ENCODE measurements at regions not wholly inside any gene's neighbourhood (a gene's known extent, or its start where the extent isn't known, plus 50 kb on each side); places are given as distances from the start of the nearest gene placed in this dataset.
A peak's percentile ranks its signal among the peaks of the same experiment; 100 is the strongest.

DNA sequence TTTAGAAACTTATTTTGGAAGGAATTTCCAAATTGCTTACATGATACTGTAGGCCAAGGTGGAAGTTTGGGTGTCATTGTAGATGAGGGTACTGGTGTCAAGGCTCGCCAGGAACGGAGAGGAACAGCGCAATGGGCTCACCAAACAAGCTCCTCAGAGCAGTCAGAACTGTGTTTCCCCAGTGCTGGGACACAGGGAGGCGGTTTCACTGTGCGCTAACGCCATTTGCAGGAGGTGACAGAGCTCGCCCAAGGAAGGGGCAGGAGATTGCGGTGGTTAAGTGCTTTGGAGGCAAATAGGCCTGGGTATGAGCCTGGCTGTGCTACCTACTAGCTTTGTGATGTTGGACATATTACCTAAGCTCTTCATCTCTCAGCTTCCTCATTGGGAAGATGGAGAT lies 57.3 kb downstream of the HHEX start:
- DNase-seq (ENCODE audit: low spot score): no peak

DNA sequence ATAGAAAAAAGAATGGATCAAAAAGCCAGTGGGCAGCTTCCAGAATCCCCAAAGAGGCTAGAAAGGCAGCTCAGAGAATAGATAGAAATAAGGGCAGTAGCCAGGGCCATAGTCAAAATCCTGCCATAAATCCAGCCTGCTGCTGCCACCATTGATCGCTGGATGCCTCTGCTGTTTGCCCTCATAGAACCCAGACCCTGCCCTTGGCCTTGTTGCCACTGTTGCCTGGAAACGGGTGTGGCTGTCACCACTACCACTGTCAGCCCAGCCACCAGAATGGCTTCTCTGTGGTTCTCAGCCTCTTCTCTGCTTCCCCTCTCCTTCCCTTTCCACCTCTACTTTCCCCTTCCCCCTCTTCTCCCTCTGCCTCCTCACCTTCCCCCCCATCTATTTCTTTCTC lies 57.8 kb downstream of the HHEX start:
- no peak for DNase-seq (ENCODE audit: low spot score)

DNA sequence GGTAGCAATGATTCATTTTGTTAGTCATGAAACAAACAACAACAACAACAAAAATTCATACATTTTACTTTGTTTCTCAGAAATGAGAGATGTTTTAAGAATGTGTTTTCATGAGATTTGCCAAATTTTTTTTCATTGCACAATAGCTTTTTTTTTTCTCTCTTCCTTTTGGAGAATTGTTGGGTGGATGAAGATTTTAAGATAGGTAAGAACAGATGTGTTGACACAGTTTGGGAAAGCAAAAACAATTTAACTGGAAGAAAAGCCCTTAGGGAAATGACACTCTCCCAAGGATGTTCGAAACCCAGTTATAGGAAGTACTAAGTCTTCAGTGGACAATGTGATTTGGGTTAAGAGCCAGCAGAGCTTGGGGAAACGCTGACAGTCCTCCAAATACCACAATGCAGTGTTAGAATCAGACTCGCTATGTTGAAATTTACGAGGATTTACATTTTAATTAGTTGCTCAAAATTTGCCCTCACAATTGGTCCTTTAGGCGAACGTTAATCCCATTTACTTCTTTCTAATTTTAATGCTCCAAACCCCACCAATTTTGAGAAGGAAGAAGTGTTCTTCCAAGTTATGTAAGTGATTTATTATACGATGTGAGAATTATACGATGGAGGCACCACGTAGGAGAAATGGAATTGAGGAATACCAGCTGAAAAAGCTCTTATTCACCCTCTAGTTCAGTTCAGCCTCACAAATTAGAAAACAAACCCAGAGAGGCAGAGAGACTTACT lies 61.2 kb downstream of the HHEX start:
- DNase-seq (ENCODE audit: low spot score): peak; percentile 28

DNA sequence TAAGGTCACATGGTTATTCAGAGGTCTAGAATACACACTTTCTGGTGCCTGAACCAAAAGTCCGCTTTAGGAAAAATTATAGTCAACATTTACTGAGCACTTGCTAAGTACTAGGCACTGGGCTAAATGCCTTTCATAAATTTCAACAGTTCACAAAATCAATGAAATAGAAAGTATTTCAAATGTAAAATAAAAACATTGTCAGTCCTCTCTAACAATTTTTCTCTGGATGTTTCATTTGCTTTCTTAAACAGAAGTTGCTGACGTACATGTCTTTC lies 61.7 kb downstream of the HHEX start:
- no peak for DNase-seq (ENCODE audit: low spot score)

DNA sequence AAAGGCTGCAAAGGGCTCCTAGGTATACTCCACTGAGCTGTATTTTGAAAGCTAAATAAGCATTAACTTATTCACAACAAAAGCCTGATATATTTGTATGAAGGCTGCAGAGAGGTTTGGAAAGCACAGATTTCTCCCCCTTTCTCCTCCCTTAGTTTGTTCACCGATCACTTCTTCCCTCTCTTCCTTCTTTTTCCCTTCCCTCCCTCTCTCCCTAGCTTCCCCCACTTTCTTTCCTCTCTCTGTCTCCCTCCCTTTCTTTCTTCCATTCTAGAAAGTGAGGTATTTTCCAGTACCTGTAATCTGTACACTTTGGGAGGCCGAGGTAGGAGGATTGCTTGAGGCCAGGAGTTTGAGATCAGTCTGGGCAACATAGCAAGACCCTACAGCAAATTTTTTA lies 62.1 kb downstream of the HHEX start:
- no peak for DNase-seq (ENCODE audit: low spot score)

DNA sequence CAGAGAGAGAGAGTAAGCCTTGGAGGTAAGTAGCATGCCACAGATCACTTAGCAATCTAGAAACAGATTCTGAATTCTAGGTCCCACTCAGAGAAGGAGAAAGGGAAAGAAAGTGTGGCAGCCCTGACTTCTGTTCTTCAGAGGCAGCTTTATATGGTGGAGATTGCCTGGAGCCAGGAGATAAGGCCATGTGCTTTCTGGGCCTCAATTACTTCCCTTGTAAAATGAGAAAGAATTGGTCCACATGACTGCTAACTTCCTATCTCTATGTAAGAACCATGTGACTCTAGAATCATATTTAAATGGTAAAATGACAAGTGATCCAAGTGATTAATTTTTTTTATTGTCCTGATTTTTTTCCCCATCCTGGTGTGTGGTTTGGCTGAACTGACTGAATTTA lies 64.1 kb downstream of the HHEX start:
- no peak for DNase-seq (ENCODE audit: low spot score)

DNA sequence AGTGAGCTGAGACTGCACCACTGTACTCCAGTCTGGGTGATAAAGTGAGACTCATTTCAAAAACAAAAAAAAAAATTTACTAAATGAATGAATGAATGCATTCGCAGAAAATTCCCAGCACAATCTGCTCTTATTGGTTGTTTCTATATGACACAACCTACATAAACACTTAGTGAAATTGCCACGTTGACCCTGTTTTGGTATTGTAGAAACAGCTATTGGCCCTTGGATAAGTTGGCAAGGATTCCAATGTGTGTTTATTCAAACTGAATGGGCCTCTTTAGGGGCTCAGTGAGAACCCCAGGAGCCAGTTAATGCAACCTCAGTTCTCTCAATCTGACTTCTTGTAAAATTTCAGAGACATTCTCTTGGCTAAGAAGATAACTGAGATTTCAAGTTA lies 66.0 kb downstream of the HHEX start:
- no peak for DNase-seq (ENCODE audit: low spot score)

DNA sequence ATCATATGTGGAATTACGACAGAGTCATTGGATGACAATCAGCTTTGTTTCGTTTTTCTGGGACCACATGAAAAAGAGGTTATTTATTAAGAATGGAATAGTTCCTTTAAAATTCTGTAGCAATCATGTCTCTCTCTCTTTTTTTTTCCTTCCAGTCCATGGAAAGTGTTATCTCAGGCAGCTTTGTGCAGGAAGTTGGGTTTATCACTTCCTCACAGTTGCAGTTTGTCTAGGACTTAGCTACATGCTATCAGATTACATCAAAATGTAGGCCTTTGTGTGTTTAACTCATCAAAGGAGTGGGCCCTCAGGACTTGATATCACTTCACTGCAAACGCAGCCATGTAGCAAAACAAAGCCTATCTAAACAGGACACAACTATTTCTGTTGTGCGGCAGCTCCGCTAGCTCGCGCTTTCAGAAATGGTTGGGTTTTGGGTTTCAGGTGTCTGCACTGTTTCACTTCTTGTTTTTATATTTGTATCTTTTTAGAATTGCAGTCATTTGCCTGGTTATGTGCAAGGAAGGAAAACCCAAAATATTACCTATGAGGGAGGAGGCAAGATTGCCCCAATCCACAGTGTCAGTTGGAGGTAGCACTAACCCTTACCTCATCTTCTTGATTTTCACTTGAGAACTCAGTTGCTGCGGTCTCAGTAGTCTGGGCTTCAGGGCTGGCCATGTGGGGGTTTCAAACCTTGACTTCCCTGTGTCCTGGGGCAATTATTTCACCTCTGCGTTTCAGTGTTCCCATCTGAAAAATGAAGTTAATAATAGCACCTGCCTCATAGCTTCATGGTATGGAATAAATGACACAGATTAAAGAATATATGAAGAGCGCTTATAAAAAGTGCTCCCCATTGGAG lies 66.7 kb downstream of the HHEX start:
- DNase-seq (ENCODE audit: low spot score): no peak

DNA sequence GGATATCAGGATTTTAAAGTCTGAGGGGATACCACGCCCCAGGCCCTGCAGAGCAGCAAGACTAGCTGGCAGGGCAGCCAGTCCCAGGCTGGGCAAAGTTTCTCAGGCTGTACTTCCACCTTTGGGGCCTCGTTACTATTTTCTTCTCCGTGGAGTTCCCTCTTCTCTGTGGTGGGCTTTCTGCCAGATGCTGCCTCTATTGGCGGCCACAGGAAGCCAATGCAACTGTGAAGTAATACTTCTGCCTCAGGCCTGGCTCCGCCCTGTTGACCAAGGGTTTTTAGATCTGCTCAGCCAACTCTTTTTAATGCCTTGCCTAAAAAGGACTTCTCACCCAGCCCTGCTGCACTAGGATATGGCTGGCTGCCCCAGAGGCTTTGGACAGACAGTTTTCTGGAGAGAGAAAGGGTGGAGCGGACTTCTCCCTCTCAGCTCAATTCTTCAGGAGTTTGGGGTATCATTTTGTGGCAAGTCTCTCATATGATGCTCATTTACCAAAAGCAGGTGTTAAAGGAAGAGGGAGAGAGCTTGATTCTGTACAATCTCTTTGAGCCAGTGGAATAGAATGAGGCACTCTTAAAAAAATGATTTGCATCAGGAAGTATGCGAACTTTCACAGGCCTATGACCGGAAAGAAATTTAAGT lies 67.4 kb downstream of the HHEX start:
- peak; percentile 76 for DNase-seq (ENCODE audit: low spot score)

DNA sequence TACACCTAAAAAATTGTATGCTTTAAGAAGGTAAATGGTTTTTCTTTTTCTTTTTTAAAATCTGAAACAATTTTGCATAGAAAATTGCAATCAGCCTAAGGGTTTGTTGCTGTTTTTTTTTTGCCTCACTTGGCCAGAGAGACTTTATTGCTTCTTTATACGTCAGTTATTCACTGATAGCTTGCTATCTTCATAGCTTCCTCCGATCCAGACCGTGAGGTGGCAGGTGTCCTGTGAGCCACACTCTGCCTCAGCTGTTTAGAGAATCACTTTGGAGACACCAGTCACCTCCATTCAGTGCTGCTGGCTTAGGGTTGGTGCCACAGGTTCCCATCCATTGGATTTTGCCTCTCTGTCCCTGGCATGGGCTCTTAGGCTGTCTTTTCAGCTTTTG lies 68.0 kb downstream of the HHEX start:
- no peak for DNase-seq (ENCODE audit: low spot score)

DNA sequence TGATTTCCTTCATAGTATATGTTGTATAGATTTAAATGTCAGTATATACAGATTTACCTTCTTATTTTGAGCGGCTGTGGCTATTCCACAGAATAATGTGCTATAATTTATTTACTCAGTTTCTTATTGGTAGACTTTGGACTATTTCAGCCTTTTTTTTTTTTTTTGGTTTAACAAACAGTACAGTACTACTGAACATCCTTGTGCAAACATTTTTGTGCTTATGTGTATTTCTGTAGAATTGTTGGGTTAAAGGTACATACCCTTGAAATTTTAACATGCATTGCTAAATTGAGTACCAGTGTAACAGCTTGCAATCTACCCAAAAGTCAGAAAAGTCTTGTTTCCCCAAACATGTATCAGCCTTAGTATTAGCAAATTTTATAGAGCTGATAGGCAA lies 68.8 kb downstream of the HHEX start:
- no peak for DNase-seq (ENCODE audit: low spot score)

DNA sequence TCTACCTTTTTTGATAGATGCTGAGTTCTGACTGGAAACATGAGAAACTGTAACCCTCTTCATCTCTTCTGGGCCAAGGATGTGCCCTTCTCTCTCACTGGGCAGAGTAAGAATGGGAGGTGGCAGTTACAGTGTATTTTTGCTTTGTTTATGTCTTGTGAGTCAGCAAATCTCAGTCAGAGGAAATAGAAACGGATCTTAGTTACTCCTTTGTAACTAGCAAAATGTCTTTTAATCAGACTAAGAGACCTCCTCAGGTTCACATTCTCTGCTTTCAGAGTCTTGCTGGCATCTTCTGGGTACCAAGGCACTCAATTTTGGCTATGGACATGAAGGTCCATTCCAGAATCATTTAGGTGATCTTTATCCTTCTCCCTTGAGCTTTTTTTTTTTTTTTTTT lies 70.9 kb downstream of the HHEX start:
- peak; percentile 25 for DNase-seq (ENCODE audit: low spot score)

DNA sequence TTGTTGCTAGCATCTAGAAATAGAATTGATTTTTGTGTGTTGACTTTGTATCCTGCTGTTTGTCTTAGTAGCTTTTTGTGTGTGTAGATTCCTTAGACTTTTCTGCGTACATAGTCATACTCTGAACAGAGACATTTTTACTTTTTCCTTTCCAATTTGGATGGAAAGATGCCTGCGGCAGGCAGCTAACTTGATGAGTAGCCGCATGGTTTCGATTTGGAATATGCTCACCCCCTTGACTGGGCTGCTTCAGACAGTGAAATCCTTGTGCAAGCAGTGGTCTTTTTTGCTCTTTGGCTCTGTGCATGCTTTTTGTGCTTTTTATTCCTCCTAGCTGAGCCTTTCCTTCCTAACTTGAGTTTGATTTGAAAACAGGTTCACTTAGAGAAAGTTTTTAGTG lies 71.8 kb downstream of the HHEX start:
- no peak for DNase-seq (ENCODE audit: low spot score)

DNA sequence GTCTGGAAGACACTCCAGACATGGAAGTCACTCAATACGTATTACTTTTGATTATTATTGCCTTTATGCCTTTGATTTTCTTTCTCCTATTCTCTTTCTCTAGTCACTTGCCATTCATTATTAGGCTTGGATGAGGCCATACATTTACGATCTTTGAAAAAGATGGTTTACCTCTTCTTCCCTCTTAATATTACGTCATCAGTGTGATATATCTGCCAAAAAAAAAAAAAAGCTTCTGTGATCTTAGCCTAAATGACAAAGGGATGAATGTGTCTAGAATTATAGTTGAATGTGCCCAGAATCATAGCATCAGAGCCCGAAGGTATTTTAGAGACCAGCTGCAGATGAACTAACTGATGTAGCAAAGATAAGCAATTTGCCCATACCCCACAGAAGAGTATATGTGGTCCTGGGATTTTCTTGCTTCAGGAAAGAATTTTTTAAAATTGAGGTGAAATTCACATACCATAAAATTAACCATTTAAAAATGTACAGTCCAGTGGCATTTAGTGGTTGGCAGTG lies 73.9 kb downstream of the HHEX start:
- no peak for DNase-seq (ENCODE audit: low spot score)

DNA sequence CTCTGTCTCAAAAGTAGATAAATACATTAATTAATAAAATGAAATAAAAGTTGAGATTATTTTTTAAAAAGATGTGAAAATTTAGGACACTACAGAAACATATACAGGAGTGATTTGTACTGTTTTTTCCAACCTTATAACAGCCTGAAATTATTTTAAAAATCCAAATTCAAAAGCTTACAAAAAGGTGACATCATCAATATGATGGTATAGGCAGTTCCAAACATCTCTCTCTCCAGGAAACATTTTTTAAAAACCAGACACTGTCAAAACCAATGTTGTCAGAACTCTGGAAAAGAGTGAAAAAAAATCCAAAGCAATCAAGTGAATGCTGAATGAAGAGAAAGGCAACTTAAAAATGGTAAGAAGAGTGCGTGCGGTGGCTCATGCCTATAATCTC lies 76.7 kb downstream of the HHEX start:
- no peak for DNase-seq (ENCODE audit: low spot score)

DNA sequence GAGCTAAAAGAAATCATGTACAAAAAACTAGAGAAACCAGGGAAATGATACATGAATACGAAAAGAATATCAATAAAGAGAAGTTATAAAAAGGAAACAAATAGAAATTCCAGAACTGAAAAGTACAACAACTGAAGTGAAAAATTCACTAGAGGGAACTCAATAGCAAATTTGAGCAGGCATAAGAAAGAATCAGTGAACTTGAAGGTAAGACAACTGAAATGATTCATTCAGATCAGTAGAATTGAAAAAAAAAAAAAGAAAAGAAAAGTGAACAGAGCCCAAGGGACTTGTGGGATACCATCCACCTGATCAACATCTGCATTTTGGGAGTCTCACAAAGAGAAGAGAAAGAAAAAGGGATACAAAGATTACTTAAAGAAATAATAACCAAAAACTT lies 78.3 kb downstream of the HHEX start:
- no peak for DNase-seq (ENCODE audit: low spot score)

DNA sequence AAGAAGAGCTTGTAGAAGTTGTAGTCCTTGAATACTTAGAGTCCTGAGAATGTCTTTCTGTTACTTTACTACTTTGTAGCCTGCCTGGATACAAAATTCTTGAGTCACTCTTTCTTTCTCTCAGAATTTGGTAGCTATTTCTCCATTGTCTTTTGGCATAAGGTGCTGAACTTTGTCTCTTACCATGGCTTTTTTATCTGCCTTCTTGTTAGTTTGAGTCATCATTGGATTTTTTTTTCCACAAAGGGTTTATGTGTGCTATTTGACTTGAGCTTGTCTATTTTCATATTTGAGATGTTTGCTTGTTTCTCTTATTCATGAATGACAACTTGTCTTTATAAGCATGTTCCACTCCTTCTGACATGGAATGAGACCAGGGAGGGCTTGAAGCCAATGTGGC lies 74.5 kb upstream of the EXOC6 start:
- DNase-seq (ENCODE audit: low spot score): no peak

DNA sequence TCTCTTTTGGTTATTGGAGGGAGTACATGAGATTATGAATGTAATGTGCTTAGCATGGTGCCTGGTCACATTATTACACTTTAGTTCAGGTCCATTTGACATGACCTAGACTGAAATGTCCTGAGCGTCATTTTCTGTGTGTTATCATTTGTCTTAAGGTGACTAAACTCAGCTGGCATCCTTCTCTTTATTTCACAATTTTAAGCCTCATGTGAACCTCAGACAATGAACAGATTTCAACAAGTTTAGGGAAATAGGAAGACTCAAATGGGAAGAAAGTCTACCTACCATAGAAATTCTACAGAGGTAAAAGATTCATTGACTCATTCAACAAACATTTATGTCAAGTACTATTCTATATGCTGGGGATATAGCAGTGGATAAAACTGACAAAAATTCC lies 70.2 kb upstream of the EXOC6 start:
- no peak for DNase-seq (ENCODE audit: low spot score)

DNA sequence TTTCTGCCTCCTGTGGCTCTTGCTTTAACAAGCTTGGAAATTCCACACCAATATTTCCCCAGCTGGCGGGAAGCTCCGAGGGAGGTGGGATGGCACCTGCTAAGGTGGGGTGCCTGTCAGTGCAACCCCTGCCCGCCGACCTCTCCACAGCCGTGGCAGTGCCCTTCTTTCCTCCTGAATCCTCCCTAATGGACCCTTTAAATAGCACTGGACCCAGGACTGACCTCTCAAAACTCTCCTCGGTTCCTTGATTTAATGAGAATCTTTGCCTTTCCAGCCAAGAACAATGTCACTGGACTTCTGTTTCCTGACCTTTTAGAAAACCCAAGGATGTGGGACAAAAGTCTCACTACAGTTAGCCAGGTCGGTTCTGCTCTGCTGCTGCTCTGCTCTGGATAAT lies 63.2 kb upstream of the EXOC6 start:
- no peak for DNase-seq (ENCODE audit: low spot score)

DNA sequence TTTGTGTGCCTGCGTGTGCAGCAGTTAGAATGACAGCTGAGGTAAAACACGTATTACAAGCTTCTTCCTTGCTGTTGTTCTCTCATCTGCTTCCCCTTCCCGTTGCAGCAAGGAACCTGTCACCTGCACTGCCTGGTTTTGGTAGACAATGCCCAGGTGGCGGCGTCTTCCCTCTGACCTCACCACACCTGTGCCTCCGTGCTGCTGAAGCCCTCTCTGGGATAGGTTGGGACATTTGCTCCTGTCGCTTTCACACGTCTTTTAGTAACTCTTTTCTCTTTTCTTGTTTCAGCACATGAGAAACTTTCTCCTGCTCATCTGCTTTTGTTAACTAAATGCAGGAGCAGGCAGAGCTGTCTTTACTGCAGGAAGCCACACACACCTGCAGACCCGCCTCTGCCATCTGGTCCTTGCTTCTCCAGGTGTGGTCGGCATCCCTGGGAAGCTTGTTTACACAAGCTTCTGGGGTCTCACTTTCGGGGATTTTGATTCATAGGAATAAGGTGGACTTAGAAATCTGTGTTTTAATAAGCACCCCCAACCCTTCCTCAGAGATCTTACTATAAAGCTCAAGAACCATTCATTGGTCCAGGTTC lies 60.7 kb upstream of the EXOC6 start:
- DNase-seq (ENCODE audit: low spot score): no peak

DNA sequence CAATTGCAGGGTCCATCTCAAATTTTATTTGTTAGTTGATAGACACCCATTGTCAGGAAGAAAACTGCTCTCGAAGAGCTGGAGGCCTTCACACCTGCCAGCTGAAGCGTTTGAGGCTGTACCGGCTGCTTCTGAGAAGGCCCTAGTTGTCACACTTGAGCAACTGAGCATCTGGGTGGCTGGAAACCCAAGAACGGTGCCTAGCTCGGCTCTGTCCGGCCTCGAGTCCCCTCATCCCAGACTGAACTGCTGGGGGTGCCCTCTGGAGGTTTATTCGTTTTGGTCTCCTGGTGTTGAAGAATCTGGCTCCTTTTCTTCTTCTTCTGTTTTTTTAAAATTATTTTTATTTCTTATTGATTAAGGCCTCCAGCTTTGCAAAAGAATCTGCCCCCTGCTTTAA lies 59.3 kb upstream of the EXOC6 start:
- DNase-seq (ENCODE audit: low spot score): no peak

DNA sequence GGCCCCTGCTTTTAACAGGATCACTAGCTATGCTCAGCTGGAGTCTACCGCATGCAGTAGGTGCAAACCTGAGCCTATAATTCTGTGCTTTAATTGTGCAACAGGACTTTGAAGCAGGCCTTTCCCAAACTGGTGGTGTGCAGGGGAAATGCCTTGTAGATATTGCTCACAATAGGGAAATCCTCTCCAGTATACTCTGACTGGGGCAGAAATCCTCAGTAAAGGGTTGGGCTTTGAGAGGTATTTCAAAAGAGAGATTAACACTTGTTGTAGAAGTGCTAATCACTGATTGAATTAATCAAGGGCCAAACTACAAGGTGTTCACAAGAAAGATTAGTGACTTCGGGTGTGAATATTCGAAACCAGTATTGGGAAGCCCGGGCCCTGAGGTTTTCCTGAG lies 58.5 kb upstream of the EXOC6 start:
- DNase-seq (ENCODE audit: low spot score): no peak

DNA sequence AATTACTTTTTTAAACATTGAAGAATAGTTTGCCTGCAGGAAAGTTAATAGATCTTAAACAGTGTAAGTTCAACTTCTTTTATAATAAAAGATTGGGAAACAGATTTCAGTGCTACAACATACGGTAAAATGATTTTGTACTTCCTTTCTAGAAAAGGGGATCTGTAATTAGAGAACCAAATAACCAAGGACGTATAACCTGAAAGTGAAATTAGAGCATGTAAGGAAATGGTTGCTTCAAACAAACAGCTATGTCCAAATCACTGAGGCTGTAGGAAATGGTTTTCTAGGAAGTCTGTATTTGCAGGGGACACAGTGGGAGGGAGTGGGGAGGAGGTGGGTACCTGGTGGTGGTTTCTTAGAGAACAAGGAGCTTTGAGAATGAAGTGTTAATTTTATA lies 57.9 kb upstream of the EXOC6 start:
- no peak for DNase-seq (ENCODE audit: low spot score)
